GM21515 (cell line): ENCODE measurements at regions not wholly inside any gene's neighbourhood (a gene's known extent, or its start where the extent isn't known, plus 50 kb on each side); places are given as distances from the start of the nearest gene placed in this dataset.

Experiments used
- ATAC-seq: cut with Tn5 transposase; IDR thresholded peaks from one replicate; pipeline ENCODE4 v1.9.1; 2021; ENCODE audit not compliant: unreplicated experiment

DNA sequence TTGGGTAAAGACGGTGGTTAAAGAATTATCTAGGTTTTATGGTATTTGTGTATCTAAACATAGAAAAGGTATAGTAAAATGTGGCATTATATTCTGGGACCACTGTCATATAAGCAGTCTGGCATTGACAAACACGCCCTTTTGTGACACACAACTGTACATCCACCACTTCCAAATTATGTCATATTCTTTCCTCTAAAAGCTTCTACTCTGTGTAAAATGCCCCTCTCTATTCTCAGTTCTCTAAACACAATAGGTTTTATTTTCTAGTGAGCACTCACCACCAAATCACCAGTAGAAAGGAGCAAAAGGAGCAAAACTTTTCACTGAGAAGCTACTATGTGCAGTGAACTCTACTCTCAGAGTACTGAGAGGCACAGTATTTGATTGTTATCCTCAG is 88.1 kb upstream of the PIEZO2 start:
- ATAC-seq: no peak

DNA sequence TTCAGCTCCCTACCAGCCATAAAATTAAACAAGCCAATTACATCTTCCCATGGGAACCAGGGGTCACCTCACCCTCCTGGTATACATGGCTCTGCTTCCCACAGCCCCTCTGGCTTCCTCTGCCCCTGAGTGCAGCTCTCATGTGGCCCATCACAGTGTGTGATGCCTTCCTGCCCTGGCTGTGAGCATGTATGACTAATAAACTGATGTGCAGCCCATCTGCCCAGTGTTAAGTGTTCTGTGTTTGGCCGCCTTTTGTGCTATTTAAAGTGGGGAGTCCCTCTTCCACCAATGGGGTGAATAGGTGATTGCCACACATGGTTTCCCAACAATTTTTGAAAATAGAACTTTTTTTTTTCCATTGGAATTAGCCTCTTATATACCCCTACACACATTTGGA is 87.7 kb upstream of the PIEZO2 start:
- ATAC-seq: no peak

DNA sequence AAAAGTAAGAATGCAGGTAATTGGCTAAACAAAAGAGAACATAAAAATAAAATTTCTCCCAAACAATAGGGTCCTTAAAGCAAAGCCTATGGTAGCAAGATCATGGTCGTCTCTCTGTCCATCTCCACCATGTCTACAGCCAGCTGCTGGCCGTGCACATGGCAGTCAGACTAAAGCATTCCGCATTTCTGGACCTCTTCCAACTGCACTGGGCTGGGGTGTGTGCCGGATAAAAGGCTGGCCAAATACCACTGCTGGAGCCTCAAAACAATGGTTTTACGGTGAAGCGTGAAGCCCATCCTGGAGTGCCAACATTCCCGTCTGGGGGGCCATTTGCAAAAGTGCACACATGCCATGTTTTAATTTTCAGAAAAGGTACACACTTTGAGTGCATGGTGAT is 74.8 kb upstream of the PIEZO2 start:
- no peak for ATAC-seq

DNA sequence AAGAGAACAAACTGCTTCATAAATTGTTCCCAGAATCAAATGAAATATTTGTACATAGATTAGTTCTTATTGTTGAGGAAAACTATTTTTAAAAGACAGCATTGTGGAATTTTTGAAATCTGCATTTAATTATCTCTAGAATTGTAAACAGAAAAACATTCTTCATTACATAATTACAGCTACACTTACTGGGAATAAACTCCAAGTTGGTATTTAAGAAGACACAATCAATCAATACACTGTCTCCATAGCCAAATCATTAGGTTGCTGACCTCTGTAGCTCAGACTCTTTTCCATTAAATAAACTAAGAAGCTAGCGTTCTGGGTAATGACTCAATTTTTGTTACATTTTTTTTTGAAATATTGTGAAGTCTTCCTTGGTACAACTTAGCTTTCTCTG is 70.2 kb upstream of the PIEZO2 start:
- ATAC-seq: no peak

DNA sequence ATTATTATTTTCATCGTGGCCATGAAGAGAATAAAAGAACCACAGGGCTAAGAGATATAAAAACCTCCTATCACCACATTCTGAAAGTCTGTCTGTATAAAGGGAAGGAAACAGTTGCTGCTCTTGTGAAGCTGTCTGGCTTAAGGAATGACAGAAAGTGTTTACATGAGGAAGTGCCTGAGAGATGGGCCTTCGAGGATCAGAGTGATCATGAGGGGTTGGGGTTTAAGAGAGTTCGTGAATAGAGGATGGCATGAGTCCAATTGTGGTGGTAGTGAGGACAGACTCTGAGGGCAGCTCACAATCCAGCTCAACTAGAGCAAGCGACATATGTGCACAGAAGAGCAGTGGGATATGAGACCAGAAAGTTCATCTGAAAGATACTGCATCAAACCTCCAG is 65.8 kb upstream of the PIEZO2 start:
- ATAC-seq: no peak

DNA sequence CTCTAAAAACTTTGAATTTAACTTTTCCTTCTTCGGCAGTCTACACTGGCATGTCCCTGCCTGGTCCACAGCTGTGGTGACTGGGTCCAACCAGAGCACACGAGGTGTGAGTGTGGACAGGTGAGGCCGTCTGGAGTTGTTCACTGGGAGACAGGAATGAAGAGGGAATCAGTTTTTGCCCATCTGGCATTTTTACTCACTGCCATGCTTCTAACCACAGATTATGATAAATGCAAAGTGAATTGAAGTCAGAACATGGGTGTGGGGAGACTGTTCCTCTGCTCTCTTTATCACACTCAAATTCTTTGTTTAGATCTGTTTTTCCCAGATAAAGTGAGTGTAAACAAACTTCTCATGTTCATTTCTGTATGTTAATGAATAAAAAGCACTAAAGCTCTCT is 54.7 kb upstream of the PIEZO2 start:
- no peak for ATAC-seq

DNA sequence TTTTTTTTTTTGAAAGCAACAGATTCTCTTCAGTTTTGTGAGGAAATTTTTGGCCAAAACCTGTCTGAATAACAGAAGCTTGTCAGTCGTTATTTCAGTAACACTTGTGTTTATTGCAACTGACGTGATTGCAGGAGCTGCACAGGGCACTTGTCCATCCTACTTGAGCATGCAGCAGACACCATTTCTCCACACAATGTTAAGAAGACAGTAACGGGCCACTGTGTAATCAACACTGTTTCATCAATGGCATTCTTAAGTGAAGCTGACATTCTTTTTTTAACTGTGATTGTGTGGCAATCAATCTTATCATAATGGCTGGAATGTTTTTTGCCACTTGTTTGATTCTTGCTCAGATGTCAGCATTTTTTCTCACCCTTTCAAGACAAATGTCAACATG is 50.1 kb upstream of the PIEZO2 start:
- no peak for ATAC-seq
